GM19452 (cell line): ENCODE measurements at regions not wholly inside any gene's neighbourhood (a gene's known extent, or its start where the extent isn't known, plus 50 kb on each side); places are given as distances from the start of the nearest gene placed in this dataset.
"Not testable (repeated sequence)": the region's sequence is repeated elsewhere in the genome, so short reads cannot be mapped to it uniquely, and the experiment has no call there.

ENCODE experiments used
- ATAC-seq: cut with Tn5 transposase; IDR thresholded peaks from one replicate; pipeline ENCODE4 v1.9.1; 2021; ENCODE audit not compliant: unreplicated experiment

GRCh38 chr5:118405650-118406061, 582.7 kb downstream of the DTWD2 start:
- no peak for ATAC-seq

- ATAC-seq: no peak
These were observed 591.1 kb downstream of the DTWD2 start for GRCh38 chr5:118397236-118397635.

DNA sequence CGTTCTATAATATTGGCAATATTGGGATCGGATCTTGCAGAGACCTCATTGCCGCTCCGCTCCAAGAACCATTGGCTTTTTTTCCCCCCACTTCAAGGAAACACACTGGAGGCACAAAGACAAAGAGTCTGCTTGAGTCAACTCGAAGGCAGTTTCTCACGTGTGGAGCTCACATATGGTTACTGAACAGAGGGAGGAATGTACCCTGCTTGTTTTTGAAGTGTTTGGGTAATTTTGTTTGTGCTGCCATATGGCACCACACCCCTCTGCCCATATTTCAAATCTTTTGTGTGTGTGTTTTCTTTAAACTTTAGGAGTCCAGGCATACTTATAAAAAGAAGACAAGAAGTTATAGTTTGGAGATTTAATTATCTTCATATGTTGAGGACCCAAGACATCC, 595.9 kb downstream of the DTWD2 start:
- ATAC-seq: no peak

GRCh38 chr5:118382931-118383330, 605.4 kb downstream of the DTWD2 start:
- not testable (repeated sequence) for ATAC-seq

DNA sequence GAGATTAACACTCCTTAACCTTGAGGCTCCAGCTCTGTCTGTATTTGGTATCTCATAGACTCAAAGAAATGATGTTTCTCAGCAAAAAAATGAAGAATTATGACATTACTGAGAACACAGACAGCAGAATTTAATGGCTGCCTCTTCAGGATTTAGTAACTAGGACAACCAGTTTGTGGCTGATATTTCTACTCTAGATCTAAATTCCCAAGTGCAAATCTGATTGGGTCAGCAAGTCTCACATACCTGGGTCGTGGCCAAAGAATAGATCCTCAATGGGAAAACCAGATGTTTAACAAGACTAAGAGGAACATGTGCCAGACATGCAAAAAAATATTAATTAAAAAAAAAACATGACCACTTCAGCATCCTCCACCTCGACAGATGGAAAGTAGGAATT, 608.9 kb downstream of the DTWD2 start:
- ATAC-seq: no peak

- no peak for ATAC-seq
These were observed 609.4 kb downstream of the DTWD2 start for GRCh38 chr5:118378959-118379358.

GRCh38 chr5:118377420-118377819, 610.9 kb downstream of the DTWD2 start:
- ATAC-seq: no peak

DNA sequence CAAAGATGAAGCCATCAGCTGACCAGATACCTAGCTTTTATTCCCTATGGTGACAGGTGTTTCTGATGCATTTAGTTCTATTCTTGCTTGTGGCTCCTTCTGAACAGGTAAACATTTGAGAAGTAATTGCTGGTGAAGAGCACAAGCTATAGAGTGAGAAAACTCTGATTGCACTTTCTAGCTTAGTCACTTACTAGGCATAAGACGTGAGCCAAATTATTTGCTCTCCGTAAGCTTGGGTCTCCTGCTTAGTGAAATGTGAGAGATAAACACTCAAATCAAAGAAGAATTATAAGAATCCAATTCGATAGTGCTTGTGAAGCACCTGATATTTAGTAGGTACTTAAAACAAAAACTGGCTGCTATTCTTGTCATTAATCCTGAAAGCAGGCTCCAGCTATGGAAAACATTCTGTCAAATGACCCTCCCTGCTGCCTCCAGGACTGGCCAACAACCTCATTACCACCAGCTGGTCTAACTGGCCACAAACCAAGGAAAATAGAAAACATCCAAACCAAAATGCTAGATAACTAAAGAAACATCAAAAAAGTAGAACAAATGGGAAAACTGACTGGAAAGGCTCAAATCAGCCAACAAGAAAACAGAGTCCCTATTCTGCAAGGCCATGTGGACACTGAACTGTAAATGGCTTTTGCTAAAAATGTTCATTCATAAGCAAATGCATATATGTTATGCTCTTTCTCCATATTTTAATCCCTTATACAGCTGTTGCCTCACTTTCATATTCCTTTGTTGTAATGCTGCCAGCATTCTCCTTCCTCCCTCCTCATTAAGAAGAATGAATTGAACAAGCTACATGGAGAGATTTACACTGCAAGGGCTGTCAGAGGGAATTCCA, 616.1 kb downstream of the DTWD2 start:
- no peak for ATAC-seq

- no peak for ATAC-seq
These were observed 621.9 kb downstream of the DTWD2 start for GRCh38 chr5:118366429-118366828.

DNA sequence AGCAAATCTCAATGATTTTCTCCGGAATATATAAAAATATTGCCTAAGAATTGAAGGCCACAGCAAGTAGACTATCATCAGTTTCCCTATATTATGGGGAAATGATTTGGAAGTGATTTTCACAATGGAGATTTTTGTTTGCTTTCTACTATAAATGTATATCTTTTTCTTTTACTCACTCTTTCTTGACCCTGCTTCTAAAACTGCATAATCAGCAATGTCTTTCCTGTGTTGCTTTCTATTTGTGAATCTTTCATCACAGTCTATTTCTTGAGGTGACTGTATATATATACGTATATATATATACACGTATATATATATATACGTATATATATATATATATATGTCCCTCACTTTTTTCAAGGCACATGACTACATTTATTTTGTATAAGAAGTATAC, 622.6 kb downstream of the DTWD2 start:
- no peak for ATAC-seq

GRCh38 chr5:118354797-118355196, 633.5 kb downstream of the DTWD2 start:
- no peak for ATAC-seq

- no peak for ATAC-seq
These were observed 634.4 kb downstream of the DTWD2 start for GRCh38 chr5:118353970-118354369.

- no peak for ATAC-seq
These were observed 651.9 kb downstream of the DTWD2 start for GRCh38 chr5:118336468-118336867.

- ATAC-seq: no peak
These were observed 661.0 kb downstream of the DTWD2 start for GRCh38 chr5:118327389-118327788.

GRCh38 chr5:118326481-118327045, 661.8 kb downstream of the DTWD2 start:
- no peak for ATAC-seq

GRCh38 chr5:118325931-118326330, 662.4 kb downstream of the DTWD2 start:
- no peak for ATAC-seq

GRCh38 chr5:118323723-118324122, 664.6 kb downstream of the DTWD2 start:
- not testable (repeated sequence) for ATAC-seq

GRCh38 chr5:118321081-118321480, 667.3 kb downstream of the DTWD2 start:
- no peak for ATAC-seq

GRCh38 chr5:118320121-118320520, 668.2 kb downstream of the DTWD2 start:
- no peak for ATAC-seq

GRCh38 chr5:118314931-118315330, 673.4 kb downstream of the DTWD2 start:
- ATAC-seq: no peak

GRCh38 chr5:118311103-118311819, 677.1 kb downstream of the DTWD2 start:
- no peak for ATAC-seq

DNA sequence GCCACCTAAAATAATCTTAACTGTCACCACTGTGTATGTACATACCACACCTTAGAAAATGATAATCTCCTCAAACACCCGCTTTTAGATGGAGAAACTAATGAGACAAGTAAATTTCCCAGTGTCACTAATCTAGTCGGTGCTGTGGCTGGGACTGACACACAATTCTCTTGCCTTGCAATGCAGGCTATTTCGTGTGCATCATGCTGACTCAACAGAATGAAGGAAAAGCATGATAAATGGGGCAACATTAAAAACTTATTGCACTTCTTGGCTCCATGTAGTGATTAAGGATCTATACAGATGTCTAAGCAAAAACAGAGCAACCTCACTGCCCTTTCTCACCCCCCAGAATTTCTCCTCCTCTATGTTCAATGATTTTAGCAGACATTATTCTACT, 677.9 kb downstream of the DTWD2 start:
- ATAC-seq: no peak
